Loucy (cell line): ENCODE measurements at regions not wholly inside any gene's neighbourhood (a gene's known extent, or its start where the extent isn't known, plus 50 kb on each side); places are given as distances from the start of the nearest gene placed in this dataset.

Experiments
- H2AFZ ChIP-seq: fragments of 200-600 bp; sonication (generic); 2 replicates; pipeline ENCODE4 v1.6.0; 2016; ENCODE audit warnings: antibody characterized with exemption, mild to moderate bottlenecking, low read length, moderate library complexity
- H3F3A ChIP-seq: fragments of 200-600 bp; 2 replicates; pipeline ENCODE4 v1.6.0; 2016; ENCODE audit warnings: antibody characterized with exemption, low read depth, mild to moderate bottlenecking
- H3K27me3 ChIP-seq: fragments of 200-600 bp; sonication (generic); 2 replicates; pipeline ENCODE4 v1.6.1; 2014; ENCODE audit warnings: low read length, mild to moderate bottlenecking; ENCODE audit not compliant: insufficient read depth, poor library complexity, severe bottlenecking
- H3K36me3 ChIP-seq: fragments of 200-600 bp; sonication (generic); 2 replicates; pipeline ENCODE4 v1.6.1; 2016; ENCODE audit warnings: low read length; ENCODE audit not compliant: insufficient read depth
- H3K4me1 ChIP-seq: fragments of 200-600 bp; sonication (generic); 2 replicates; pipeline ENCODE4 v1.5.1; 2014; ENCODE audit warnings: low read length, mild to moderate bottlenecking; ENCODE audit not compliant: insufficient read depth, poor library complexity, severe bottlenecking
- H3K4me2 ChIP-seq: fragments of 200-600 bp; sonication (generic); 2 replicates; pipeline ENCODE4 v1.6.0; 2014; ENCODE audit warnings: antibody characterized with exemption, low read length, low read depth, mild to moderate bottlenecking; ENCODE audit not compliant: poor library complexity, severe bottlenecking
- H3K4me3 ChIP-seq: fragments of 200-600 bp; sonication (generic); 2 replicates; pipeline ENCODE4 v1.5.1; 2014; ENCODE audit warnings: low read length, mild to moderate bottlenecking, mixed read lengths; ENCODE audit not compliant: poor library complexity, severe bottlenecking
- H3K79me2 ChIP-seq: fragments of 200-600 bp; sonication (generic); 2 replicates; pipeline ENCODE4 v1.6.1; 2014; ENCODE audit warnings: low read length; ENCODE audit not compliant: insufficient read depth
- H3K9ac ChIP-seq: fragments of 200-600 bp; sonication (generic); 2 replicates; pipeline ENCODE4 v1.6.0; 2014; ENCODE audit warnings: mild to moderate bottlenecking, low read depth, low read length, moderate library complexity; ENCODE audit not compliant: poor library complexity, severe bottlenecking
- H3K9me2 ChIP-seq: fragments of 200-600 bp; sonication (generic); replicated peaks from 2 replicates; pipeline ENCODE4 v1.6.1; 2016; ENCODE audit warnings: low read depth, low read length, mixed read lengths
- H3K9me3 ChIP-seq: fragments of 200-600 bp; sonication (generic); 2 replicates; pipeline ENCODE4 v1.6.1; 2014; ENCODE audit warnings: mild to moderate bottlenecking, antibody characterized with exemption, low read length, low read depth; ENCODE audit not compliant: insufficient read depth
- H4K20me1 ChIP-seq: fragments of 200-600 bp; sonication (generic); 2 replicates; pipeline ENCODE4 v1.6.0; 2014; ENCODE audit warnings: antibody characterized with exemption, low read length, mild to moderate bottlenecking; ENCODE audit not compliant: insufficient read depth, poor library complexity, severe bottlenecking
- CTCF ChIP-seq: fragments of 200-600 bp; sonication (generic); conservative IDR thresholded peaks from 2 replicates; pipeline ENCODE4 v1.5.1; 2014; ENCODE audit warnings: mild to moderate bottlenecking, antibody characterized with exemption, low read length
- EZH2phosphoT487 ChIP-seq: fragments of 200-600 bp; IDR thresholded peaks from 2 replicates; pipeline ENCODE4 v1.6.1; 2018; ENCODE audit warnings: antibody characterized with exemption, mild to moderate bottlenecking, moderate library complexity, borderline replicate concordance

- H3K4me3 ChIP-seq, result no peak overlapping the region
- H4K20me1 ChIP-seq, result no peaks in the 10 kb centered on the region
- H3K9ac ChIP-seq, result no peak overlapping the region
- H3K27me3 ChIP-seq, result no peaks in the 10 kb centered on the region
- no peaks in the 10 kb centered on the region; the same call in 1 of the 2 replicates for H3K9me3 ChIP-seq
- no peaks in the 10 kb centered on the region for H3K79me2 ChIP-seq
- no peak overlapping the region for H3K4me2 ChIP-seq
- no peak overlapping the region for H2AFZ ChIP-seq
- H3K9me2 ChIP-seq, result no peaks in the 10 kb centered on the region
- no peaks in the 10 kb centered on the region for H3K4me1 ChIP-seq
- H3F3A ChIP-seq, result no peaks in the 10 kb centered on the region
- H3K36me3 ChIP-seq, result no peaks in the 10 kb centered on the region
- TF ChIP-seq EZH2phosphoT487 (no peak), CTCF (no peak)
Observed at GRCh38 chr2:147101941-147102790, 742.7 kb upstream of the ACVR2A start.

GRCh38 chr2:147100406-147101035 lies 744.3 kb upstream of the ACVR2A start:
- TF ChIP-seq EZH2phosphoT487 (no peak), CTCF (no peak)
- Histone ChIP-seq H4K20me1 (no peaks in the 10 kb centered on the region), H3K79me2 (no peaks in the 10 kb centered on the region), H3F3A (no peaks in the 10 kb centered on the region), H3K9me2 (no peaks in the 10 kb centered on the region), H3K4me1 (no peaks in the 10 kb centered on the region), H3K4me2 (no peak overlapping the region), H2AFZ (no peak overlapping the region), H3K9me3 (no peaks in the 10 kb centered on the region), H3K27me3 (no peaks in the 10 kb centered on the region), H3K4me3 (no peak overlapping the region), H3K9ac (no peak overlapping the region), H3K36me3 (no peaks in the 10 kb centered on the region)

- no peaks in the 10 kb centered on the region for H4K20me1 ChIP-seq
- no peaks in the 10 kb centered on the region for H3K27me3 ChIP-seq
- no peaks in the 10 kb centered on the region for H3F3A ChIP-seq
- H3K9me3 ChIP-seq, result no peaks in the 10 kb centered on the region
- H3K4me1 ChIP-seq, result no peaks in the 10 kb centered on the region
- no peak overlapping the region for H3K9ac ChIP-seq
- H3K4me3 ChIP-seq, result no peak overlapping the region
- no peak overlapping the region for H2AFZ ChIP-seq
- no peaks in the 10 kb centered on the region for H3K79me2 ChIP-seq
- no peaks in the 10 kb centered on the region for H3K9me2 ChIP-seq
- TF ChIP-seq EZH2phosphoT487, result no peak
- TF ChIP-seq CTCF, result no peak
- no peak overlapping the region for H3K4me2 ChIP-seq
- no peaks in the 10 kb centered on the region for H3K36me3 ChIP-seq
Observed at GRCh38 chr2:147099845-147100244, 745.0 kb upstream of the ACVR2A start.
